Anterior cingulate cortex (tissue), 58 donors: ENCODE measurements at regions not wholly inside any gene's neighbourhood (a gene's known extent, or its start where the extent isn't known, plus 50 kb on each side); places are given as distances from the start of the nearest gene placed in this dataset.
A peak's percentile ranks its signal among the peaks of the same experiment; 100 is the strongest.

Experiments
- DNase-seq, 58 donors: peaks; one replicate each; lab custom pipeline; 2025; lab: John Stamatoyannopoulos, UW

GRCh38 chr5:135670588-135670987, 91.8 kb upstream of the CXCL14 start:
- no peak for DNase-seq

GRCh38 chr5:135669416-135669815, 90.6 kb upstream of the CXCL14 start:
- no peak for DNase-seq

GRCh38 chr5:135667673-135668072, 88.9 kb upstream of the CXCL14 start:
- no peak for DNase-seq

GRCh38 chr5:135667204-135667603, 88.4 kb upstream of the CXCL14 start:
- DNase-seq, result no peak

GRCh38 chr5:135662683-135663082, 83.9 kb upstream of the CXCL14 start:
- no peak for DNase-seq

GRCh38 chr5:135662061-135662481, 83.3 kb upstream of the CXCL14 start:
- no peak for DNase-seq

- DNase-seq, result peak in 2 of 58 donors; percentile 12
Observed at GRCh38 chr5:135660826-135661575, 82.2 kb upstream of the CXCL14 start.

GRCh38 chr5:135657536-135658305, 78.9 kb upstream of the CXCL14 start:
- no peak for DNase-seq

GRCh38 chr5:135655468-135655815, 76.7 kb upstream of the CXCL14 start:
- no peak for DNase-seq

GRCh38 chr5:135654761-135655467, 76.1 kb upstream of the CXCL14 start:
- DNase-seq, result no peak

GRCh38 chr5:135651156-135651555, 72.4 kb upstream of the CXCL14 start:
- no peak for DNase-seq

- no peak for DNase-seq
Observed at GRCh38 chr5:135650081-135650480, 71.3 kb upstream of the CXCL14 start.

- DNase-seq, result no peak
Observed at GRCh38 chr5:135649435-135649834, 70.6 kb upstream of the CXCL14 start.

- no peak for DNase-seq
Observed at GRCh38 chr5:135648116-135648515, 69.3 kb upstream of the CXCL14 start.

GRCh38 chr5:135645336-135646180, 66.8 kb upstream of the CXCL14 start:
- DNase-seq, result no peak

GRCh38 chr5:135644816-135645215, 66.0 kb upstream of the CXCL14 start:
- no peak for DNase-seq

GRCh38 chr5:135643881-135644766, 65.3 kb upstream of the CXCL14 start:
- no peak for DNase-seq

GRCh38 chr5:135642934-135643333, 64.1 kb upstream of the CXCL14 start:
- no peak for DNase-seq

- no peak for DNase-seq
Observed at GRCh38 chr5:135642488-135642870, 63.7 kb upstream of the CXCL14 start.
